HG02588 (cell line): ENCODE measurements at regions not wholly inside any gene's neighbourhood (a gene's known extent, or its start where the extent isn't known, plus 50 kb on each side); places are given as distances from the start of the nearest gene placed in this dataset.

ENCODE experiments used
- ATAC-seq: cut with Tn5 transposase; IDR thresholded peaks from one replicate; pipeline ENCODE4 v1.9.1; 2021; ENCODE audit warnings: mild to moderate bottlenecking, moderate library complexity; ENCODE audit not compliant: unreplicated experiment

DNA sequence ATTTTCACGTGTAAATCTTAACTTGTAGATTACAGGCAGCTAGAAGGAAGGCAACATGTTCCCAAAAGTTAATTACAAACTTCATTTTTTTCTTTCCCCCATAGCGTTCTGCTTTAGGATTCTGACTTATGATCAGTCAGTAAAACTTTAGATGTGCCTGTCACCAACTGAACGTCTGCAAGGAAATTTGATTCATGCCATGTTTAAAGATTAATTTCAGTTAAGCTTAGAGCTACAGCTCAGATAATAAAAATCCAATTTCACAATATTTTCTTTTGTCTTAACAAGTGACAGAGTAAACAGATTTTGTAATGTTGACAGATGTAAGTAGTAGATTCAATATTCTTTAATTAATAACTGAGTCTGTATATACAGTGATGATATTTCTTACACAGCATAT, 253.1 kb downstream of the NFKBIZ start:
- ATAC-seq, result no peak

DNA sequence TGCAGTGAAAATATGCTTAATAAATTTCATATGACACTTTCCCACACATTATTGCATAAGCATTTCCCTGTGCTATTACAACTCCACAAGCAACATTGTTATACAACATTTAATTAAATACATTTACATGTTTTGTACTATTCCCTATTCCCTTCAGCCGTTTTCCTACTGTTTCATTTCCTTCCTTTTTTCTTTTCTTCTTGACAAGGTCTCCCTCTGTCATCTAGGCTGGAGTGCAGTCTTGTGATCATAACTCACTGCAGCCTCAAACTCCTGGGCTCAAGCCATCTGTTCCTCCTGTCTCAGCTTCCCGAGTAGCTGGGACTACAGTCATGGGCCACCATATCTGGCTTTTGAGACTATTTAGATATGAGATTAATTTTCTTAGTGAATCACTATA, 254.7 kb downstream of the NFKBIZ start:
- no peak for ATAC-seq

DNA sequence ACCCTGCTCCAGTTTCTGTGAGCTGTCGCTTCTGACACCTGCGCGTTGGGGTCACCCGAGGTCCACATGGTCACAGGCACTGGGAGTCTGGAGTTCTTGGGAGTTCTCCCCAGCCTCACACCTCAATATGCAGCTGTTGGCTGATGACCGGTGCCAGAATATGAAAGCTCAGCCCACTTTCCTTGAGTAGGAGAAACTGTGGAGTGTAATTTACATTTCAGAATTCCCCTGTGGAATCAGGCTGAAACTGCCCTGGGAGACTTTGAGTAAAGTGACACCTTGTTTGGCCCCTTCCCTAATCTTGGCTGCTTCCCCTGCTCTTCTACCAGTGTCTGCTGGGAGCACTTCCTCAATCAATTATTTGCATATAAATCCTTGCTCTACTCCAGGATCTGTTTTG, 255.9 kb downstream of the NFKBIZ start:
- ATAC-seq, result no peak

DNA sequence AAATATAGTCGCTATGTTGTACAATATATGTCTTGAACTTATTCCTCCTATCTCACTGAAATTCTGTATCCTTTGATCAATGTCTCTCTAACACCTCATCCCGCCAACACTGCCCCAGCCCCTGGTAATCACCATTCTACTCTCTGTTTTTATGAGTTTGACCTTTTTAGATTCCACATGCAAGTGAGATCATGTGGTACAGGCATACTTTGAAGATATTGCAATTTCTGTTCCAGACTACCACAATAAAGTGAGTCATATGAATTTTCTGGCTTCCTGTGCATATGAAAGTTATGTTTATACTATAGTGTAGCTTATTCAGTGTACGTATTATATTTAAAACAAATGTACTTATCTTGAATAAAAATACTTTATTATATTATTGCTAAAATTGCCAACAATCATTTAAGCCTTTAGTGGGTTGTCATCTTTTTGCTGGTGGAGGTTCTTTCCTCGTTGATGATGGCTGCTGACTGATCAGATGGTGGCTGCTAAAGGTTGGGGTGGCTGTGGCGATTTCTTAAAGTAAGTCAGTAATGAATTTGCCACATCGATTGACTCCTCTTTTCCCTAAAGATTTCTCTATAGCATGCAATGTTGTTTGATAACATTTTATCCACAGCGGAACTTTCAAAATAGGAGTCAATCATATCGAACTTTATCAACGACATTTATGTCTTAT, 257.2 kb downstream of the NFKBIZ start:
- no peak for ATAC-seq

DNA sequence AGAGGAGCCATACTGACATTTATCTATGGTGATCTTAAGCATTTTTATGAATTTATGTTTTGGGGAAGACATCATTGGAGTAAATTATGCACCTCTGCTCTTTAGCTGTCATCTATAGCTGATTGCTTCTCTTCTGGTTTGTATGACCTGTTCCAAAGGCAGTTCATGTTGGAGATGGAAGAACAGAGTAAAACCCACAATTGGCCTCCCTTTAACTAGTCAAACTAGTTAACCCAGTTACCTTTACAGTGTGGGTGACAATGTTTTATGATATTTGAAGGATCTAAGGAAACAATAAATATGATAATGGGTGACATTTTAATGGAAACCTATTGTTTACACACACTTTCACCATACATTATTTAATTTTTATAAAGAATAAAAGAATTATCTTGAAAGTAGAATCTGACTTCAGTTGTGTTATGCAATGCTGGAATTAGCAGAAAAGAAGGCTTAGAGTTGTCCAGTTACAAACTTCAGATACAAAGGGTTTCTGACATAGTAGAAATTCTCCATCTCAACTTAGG, 263.5 kb downstream of the NFKBIZ start:
- ATAC-seq, result no peak

DNA sequence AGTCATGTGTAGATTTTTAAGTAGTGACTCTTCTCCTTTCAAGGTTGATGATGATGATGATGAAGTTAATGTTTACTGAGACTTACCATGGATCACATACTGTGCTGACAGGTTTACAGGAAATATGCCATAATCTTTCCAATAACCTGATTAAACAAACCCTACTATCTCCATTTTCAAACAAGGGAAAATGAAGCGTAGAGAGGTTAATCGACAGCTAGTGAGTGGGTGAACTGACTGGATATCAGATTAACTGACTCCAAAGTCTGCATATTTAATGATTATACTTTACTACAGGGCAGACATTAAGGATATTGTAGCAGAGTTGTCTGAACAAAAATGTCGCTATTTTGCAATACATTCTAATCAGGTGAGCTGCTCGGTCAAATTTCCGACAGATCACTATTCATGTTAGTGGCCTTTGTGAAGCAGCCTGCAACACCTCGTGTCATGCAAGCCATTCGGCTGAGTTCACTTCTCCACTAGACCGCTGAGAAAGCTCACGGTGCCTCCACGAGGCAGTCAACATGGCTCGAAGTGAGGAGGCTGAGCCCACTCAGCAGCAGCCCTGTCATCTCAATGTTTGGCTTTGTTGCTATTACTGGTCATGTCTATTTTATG, 264.2 kb downstream of the NFKBIZ start:
- ATAC-seq, result no peak

DNA sequence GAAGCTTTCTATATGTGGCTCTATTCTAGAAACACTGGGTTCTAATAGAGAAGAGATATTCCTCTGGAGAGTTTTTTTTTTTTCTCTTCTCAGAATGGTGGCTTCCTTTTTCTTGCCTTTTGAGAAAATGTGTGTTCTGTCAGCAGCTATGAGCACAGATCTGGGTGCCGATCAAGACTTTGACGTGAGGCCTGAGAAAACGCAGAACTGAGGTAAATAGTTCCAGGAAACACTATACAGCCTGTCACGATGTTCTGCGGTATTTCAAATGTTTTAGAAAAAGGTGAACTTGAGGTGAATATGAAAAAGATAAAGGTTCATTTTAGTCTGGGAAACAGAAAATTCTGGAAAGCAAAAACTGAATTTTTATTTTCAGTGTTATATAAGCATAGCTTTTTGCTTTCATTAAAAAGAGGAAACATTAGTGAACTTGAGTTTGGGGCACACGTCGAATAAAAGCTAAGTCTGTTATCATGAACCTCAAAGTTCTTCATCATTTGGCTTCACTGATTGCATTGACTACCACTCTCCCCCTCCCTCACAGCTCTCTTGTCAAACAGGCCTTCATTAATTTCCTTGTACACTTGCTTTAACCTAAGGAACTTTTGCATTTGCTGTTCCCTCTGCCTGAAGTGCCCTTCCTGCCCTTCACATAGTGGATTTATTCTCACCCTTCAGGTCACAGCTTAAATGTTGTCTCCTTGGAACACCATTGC, 265.1 kb downstream of the NFKBIZ start:
- ATAC-seq, result no peak

DNA sequence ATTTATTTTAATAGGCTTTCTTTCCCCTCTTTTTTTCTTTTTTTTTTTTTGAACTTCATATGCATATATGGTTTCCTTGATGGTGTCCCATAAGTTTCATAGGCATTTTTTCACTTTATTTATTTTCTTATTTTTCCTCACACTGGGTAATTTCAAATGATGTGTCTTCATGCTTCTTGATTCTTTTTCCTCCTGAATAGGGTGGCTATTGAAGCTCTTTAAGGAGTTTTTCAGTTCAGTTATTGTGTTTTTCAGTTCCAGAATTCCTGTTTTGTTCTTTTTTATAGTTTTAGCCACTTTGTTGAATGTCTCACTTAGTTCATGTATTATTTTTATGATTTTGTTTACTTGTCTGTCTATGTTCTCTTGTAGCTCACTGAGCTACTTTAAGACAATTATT, 273.2 kb downstream of the NFKBIZ start:
- no peak for ATAC-seq

DNA sequence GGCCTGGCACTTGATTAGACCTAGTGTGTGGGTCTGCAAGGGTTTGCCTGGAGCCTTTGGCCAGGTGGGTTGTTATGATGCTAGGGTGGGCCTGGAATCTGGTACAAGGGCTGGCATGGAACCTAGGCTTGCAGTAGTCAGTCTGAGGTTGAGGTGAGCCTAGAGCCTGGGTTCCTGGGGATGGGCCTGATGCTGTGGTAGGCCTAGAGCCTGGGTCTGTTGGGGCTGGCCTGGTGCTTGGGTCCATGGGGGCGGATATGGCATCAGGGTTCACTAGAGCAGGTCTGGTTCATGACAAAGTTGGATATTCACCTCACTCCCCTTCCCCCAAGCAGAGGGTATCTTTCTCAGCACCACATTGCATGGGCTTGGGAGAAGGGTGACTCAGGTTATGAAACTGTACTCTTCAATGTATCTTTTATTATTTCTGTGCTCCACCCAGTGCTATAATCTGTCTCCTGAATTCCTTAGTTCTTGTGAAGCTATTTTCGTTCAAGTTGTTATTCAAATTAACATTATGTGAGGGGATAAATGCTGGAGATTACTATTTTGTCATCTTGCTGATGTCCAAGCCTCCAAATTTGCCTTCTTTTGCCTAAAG, 274.4 kb downstream of the NFKBIZ start:
- no peak for ATAC-seq

DNA sequence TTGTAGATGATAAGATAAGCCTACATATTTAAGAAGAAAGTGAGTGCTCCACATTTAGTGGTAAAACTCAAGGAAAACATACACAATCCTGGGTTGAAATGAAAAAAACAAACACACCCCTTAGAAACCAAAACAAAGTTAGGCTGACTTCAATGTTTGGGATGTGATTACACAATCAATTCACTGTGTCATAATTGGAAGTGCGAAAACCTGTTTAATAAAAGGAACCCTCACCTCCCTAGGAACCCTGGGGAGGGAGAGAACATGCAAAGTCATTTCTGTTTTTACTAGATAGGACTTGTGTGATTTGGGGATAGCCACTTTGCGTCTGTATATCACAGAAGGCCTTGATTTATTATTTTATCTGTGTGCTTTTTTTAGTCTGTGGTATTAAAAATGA, 275.0 kb downstream of the NFKBIZ start:
- ATAC-seq, result no peak

DNA sequence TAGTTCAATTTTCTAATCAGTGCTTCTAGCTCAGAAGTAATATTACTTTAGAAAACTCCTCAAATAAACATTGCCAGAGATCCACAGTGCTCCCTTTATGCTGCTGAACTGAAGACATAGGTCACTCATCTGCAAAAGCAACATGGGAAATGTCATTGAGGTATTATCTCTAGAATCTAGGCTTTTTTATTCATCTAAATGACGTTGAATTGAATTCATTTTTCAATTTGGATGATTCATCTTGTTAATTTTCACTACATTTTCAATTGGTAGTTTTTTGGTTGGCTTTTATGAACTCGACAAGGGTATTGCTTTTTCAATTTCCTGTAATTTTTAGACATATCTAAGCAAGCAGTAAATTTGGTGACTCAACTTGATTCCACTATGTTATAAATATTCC, 275.4 kb downstream of the NFKBIZ start:
- no peak for ATAC-seq

DNA sequence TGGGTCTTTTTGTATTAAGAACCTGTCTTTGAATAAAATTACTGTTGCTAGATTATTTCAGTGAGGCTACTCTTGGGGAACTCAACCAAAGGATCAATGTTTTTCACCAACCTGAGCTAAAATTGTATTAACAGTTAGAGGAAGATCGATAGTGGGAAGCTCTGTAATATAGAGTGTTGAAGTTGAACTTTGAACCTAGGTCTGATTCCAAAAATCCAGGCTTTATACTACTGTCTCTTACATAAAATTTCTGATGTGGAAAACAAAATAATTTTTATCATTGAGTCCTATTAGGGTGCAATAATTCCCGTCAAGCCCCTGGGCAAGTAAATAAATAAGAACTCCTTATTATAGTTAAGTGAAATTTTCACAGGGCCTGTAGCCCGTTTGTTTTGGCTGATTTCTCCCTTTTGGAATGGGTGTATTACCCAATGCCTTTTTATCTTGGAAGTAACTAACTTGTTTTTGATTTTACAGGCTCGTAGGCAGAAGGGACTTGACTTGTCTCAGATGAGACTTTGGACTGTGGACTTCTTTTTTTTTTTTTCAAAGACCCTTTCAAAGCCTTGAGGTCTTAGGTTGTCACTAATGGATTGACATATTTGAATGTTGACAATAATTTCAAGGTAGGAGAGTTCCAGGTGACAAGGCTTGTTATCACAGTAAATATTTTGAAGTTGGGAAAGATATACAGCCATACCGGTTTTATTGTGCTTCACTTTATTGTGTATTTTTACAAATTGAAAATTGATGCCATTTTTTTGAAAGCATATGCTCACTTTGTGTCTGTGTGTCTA, 276.1 kb downstream of the NFKBIZ start:
- ATAC-seq, result no peak

DNA sequence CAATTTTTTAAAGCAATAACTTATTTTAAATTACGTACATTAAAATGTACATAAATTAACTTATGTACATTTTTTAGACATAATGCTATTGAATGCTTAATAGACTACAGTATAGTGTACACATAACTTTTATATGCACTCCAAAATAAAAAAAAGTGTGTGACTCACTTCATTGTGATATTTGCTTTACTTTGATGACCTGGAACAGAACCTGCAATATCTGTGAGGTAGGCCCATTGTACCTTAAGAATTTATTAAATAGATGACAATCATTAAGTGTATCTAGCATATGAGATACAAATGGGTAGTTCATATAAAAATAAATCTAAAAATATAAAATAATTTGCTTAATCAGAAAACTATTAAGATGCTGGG, 276.7 kb downstream of the NFKBIZ start:
- ATAC-seq, result no peak

DNA sequence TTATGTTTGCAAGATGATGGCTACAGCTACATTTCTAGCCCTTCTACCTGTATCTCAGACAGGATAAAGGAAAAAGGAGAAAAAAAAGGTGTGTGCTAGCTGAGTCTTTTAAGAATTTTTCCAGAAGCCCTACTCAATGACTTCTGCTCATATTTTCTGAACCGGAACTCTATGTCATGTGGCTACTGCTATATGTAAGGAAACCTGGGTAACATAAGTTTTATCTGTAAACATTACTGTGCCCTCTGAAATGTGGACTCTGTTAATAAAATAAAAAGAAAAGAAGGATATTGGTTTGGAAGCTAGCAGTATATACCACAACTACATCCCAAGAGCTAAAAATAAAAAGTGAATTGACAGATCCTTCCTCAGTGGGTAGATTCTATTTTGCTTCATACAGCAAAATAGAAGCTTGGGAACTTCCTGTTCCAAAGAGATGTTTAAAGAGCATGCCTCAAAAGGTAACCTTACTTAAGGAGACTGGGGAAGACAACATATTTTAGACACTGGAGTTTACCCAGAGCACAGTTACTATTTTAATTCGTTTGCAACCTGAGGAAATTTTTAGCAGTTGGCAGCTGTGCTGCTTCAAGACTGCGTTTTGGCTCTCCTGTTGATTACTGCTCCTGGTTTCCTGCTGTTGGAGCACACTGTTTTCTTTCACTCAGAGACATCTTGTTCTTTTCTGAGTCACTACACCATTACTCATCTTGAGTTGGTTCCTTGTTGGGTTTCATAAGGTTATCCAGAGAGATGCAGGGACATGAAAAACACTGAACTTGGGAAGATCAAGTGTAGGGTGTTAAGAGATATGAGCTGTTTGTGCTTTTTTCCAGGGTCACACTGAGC, 280.7 kb downstream of the NFKBIZ start:
- no peak for ATAC-seq

DNA sequence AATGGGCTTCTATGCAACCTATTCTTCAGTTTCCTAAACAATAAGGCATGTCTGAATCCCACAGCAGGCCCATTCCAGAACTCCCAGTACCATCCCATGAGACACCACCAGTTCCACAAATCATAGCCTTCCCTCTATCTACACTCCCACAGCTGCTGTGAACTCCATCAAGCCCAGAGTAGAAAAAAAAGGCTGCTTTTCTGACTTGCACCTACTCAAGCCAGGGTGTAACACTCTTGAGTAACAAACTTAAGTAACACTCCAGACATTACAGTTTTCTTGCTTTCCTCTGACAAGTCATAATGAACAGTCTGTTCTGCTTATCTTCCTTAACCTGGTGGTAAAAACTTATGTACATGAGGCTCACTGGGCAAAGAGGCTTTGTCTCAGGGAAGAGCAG, 283.1 kb downstream of the NFKBIZ start:
- no peak for ATAC-seq

DNA sequence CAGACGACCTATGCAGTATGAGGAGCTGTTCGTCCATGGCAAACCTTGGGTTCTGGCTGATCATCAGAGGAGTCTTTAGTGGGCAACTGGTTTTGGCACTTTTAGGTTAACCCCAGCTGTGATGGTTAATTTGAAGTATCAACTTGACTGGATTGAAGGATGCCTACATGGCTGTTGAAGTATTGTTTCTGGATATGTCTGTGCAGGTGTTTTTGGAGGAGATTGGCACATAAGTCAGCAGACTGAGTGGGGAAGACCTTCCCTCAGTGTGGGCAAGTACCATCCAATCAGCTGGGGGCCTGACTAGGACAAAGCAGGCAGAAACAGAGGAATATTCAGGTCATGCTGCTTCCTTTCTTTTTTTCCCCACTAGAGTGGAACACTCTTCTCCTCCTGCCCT, 284.1 kb downstream of the NFKBIZ start:
- no peak for ATAC-seq

DNA sequence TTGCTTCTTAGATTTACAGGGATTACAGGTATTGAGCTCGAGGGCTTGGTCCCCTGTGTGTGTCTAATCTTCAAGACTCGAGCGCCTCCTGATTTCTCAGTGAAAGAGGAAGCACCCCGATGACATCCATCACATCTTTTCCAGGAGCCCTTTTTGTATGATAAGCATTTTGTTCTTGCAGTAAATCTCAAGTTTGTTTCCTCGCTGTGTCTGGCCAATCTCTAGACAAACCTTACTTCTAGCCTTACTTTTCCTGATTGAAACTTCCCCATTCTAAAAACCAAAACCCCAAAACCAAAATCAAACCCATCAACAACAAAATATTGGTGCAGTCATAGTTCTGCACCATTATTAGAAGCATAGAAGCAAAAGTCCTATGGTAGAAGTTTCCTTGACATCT, 286.0 kb downstream of the NFKBIZ start:
- no peak for ATAC-seq

DNA sequence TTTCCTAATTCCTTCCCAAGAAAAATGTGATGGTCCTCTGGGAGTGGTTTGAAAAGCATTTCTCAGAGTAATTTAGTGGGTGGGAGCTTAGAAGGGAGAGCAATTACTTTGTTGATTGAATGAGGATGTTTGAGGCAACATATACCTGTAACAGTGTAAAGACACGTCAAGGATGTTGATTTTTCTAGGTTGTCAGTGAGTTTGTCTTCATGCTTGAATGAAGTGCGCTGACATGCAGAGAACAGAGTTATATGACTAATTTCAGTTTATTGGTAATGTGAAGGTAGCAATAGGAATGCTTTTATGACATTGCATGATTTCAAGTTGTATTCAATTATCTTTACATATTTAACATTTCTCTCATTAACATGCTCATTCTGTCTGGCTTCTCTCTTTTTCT, 286.9 kb downstream of the NFKBIZ start:
- ATAC-seq, result no peak

DNA sequence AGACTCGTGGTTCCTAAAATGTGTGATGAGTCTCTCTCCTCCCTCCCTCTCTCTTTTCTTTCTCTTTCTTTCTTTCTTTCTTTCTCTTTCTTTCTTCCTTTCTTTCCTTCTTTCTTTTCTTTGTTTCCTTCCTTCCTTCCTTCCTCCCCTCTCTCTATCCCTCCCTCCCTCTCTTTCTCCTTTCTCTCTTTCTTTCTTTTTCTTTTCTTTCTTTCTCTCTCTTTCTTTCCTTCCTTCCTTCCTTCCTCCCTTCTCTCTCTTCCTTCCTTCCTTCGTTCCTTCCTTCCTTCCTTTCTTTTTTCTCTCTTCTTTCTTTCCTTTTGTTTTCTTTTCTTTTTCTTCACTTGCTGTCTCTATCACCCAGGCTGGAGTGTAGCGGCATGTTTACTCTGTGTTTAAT, 290.8 kb downstream of the NFKBIZ start:
- no peak for ATAC-seq
